HCT116 (cell line): ENCODE measurements at regions not wholly inside any gene's neighbourhood (a gene's known extent, or its start where the extent isn't known, plus 50 kb on each side); places are given as distances from the start of the nearest gene placed in this dataset.
"Not testable (repeated sequence)": the region's sequence is repeated elsewhere in the genome, so short reads cannot be mapped to it uniquely, and the experiment has no call there.

Source experiments
- ATAC-seq: fragments of 200-7000 bp; cut with Tn5 transposase; 2 replicates; pipeline ENCODE4 v1.9.1; 2020; ENCODE audit warnings: mild to moderate bottlenecking, moderate library complexity
- BruUV-seq: library from RNA; stranded (reverse); fragments of 400-500 nt; replicated peaks from 2 replicates; lab custom pipeline; 2021; lab: Mats Ljungman, UMichigan
- CTCF ChIA-PET: fragments of 300-600 bp; sonication (Branson Sonifier 250); formaldehyde crosslinking; loops from one replicate; lab custom pipeline; 2021; ENCODE audit warnings: antibody characterized with exemption; lab: Charles Lee
- POLR2A ChIA-PET: fragments of 300-600, 350-600 bp; sonication (Branson Sonifier 250); formaldehyde crosslinking; loops from one replicate; lab custom pipeline; 2021; ENCODE audit warnings: antibody characterized with exemption; lab: Charles Lee
- RAD21 ChIA-PET, 2 experiments: fragments of 300-600 bp; sonication (Branson Sonifier 250); formaldehyde crosslinking; loops; one replicate each; lab custom pipeline; 2023; ENCODE audit warnings: low total read pairs in 2 of 2; ENCODE audit not compliant: uncharacterized antibody in 2 of 2, unreplicated experiment in 2 of 2, low non-redundant PET in 1 of 2; lab: Charles Lee
- DNase-seq: peaks from one replicate; pipeline ENCODE4 v3.0.0-alpha.2; 2010; ENCODE audit warnings: low read depth, low spot score
- H2AFZ ChIP-seq: fragments of 200-600 bp; shearing (Covaris generic), sonication (generic); 2 replicates; pipeline ENCODE4 v1.6.1; 2017; ENCODE audit warnings: low read depth, mixed run types, mixed read lengths, antibody characterized with exemption, low read length; ENCODE audit not compliant: poor library complexity, severe bottlenecking
- H3K27ac ChIP-seq: 2 replicates; pipeline ENCODE4 v1.5.1; 2012; ENCODE audit warnings: low read depth, low read length
- H3K27me3 ChIP-seq: fragments of 200-600 bp; sonication (generic); 2 replicates; pipeline ENCODE4 v1.6.1; 2016; ENCODE audit warnings: mixed run types, low read length, mixed read lengths; ENCODE audit not compliant: insufficient read depth
- H3K36me3 ChIP-seq, 2 experiments: fragments of 200-500 bp in 1 of 2; fragments of 200-600 bp in 1 of 2; sonication (Bioruptor generic) in 1 of 2; sonication (generic) in 1 of 2; 2 replicates each; pipeline versions ENCODE4 v1.5.1 to v1.6.1; 2014 to 2016; ENCODE audit warnings: low read length in 2 of 2, inconsistent platforms in 1 of 2, mixed read lengths in 1 of 2, mixed run types in 1 of 2; ENCODE audit not compliant: insufficient read depth in 2 of 2, control insufficient read depth in 1 of 2
- H3K4me1 ChIP-seq, 2 experiments: fragments of 200-600 bp in 1 of 2; sonication (generic) in 1 of 2; 2 replicates each; pipeline versions ENCODE4 v1.5.1 to v1.6.1; 2012 to 2017; ENCODE audit warnings: low read length in 2 of 2, inconsistent platforms in 1 of 2, mild to moderate bottlenecking in 1 of 2, mixed read lengths in 1 of 2, mixed run types in 1 of 2, moderate library complexity in 1 of 2; ENCODE audit not compliant: insufficient read depth in 2 of 2, control insufficient read depth in 1 of 2
- H3K4me2 ChIP-seq: fragments of 200-600 bp; sonication (generic); 2 replicates; pipeline ENCODE4 v1.6.1; 2017; ENCODE audit warnings: mixed run types, low read length, mixed read lengths
- H3K4me3 ChIP-seq, 2 experiments: fragments of 200-600 bp in 1 of 2; sonication (generic) in 1 of 2; replicated peaks in 1 of 2; 2 replicates each; pipeline ENCODE4 v1.5.1; 2011 to 2016; ENCODE audit warnings: low read length in 2 of 2, control low read depth in 1 of 2, low read depth in 1 of 2, mild to moderate bottlenecking in 1 of 2, mixed read lengths in 1 of 2, mixed run types in 1 of 2
- H3K79me2 ChIP-seq: fragments of 200-600 bp; sonication (generic); 2 replicates; pipeline ENCODE4 v1.6.1; 2017; ENCODE audit warnings: mild to moderate bottlenecking, mixed run types, low read length, moderate library complexity, mixed read lengths; ENCODE audit not compliant: insufficient read depth
- H3K9ac ChIP-seq: fragments of 200-600 bp; sonication (generic); 2 replicates; pipeline ENCODE4 v1.6.1; 2016; ENCODE audit warnings: low read length, mixed read lengths
- H3K9me2 ChIP-seq: fragments of 200-600 bp; sonication (generic), shearing (Covaris generic); 2 replicates; pipeline ENCODE4 v1.6.1; 2017; ENCODE audit warnings: mixed run types, mild to moderate bottlenecking, moderate library complexity; ENCODE audit not compliant: insufficient read depth
- H3K9me3 ChIP-seq, 2 experiments: fragments of 200-500 bp in 1 of 2; fragments of 200-600 bp in 1 of 2; sonication (Bioruptor generic) in 1 of 2; sonication (generic) in 1 of 2; 2 replicates each; pipeline ENCODE4 v1.6.1; 2014 to 2017; ENCODE audit warnings: low read length in 2 of 2, mixed read lengths in 2 of 2, inconsistent platforms in 1 of 2, low read depth in 1 of 2, mild to moderate bottlenecking in 1 of 2, mixed run types in 1 of 2, moderate library complexity in 1 of 2; ENCODE audit not compliant: control insufficient read depth in 1 of 2, insufficient read depth in 1 of 2
- H4K20me1 ChIP-seq: fragments of 200-600 bp; sonication (generic), shearing (Covaris generic); 2 replicates; pipeline ENCODE4 v1.6.1; 2017; ENCODE audit warnings: mixed run types, mild to moderate bottlenecking, moderate library complexity; ENCODE audit not compliant: insufficient read depth
- ATF3 ChIP-seq: IDR thresholded peaks from 2 replicates; pipeline ENCODE4 v1.6.1; 2012
- CBX3 ChIP-seq: IDR thresholded peaks from 2 replicates; pipeline ENCODE4 v1.6.1; 2012; ENCODE audit warnings: low read depth
- EGR1 ChIP-seq: IDR thresholded peaks from 2 replicates; pipeline ENCODE4 v1.6.1; 2012; ENCODE audit warnings: low read depth
- EZH2 ChIP-seq: fragments of 200-600 bp; sonication (generic); IDR thresholded peaks from 2 replicates; pipeline ENCODE4 v1.6.1; 2017; ENCODE audit warnings: antibody characterized with exemption, mixed run types
- EZH2phosphoT487 ChIP-seq: fragments of 200-600 bp; IDR thresholded peaks from 2 replicates; pipeline ENCODE4 v1.6.1; 2018; ENCODE audit warnings: antibody characterized with exemption, borderline replicate concordance
- POLR2A ChIP-seq: IDR thresholded peaks from 2 replicates; pipeline ENCODE4 v1.7.0; 2011; ENCODE audit warnings: borderline replicate concordance; ENCODE audit not compliant: insufficient read depth, insufficient read length; ENCODE audit errors: extremely low read depth
- POLR2AphosphoS5 ChIP-seq: IDR thresholded peaks from 2 replicates; pipeline ENCODE4 v1.6.1; 2011; ENCODE audit warnings: mild to moderate bottlenecking, low read depth, low read length, moderate library complexity
- RAD21 ChIP-seq: IDR thresholded peaks from 2 replicates; pipeline ENCODE4 v1.6.1; 2012; ENCODE audit warnings: low read depth, mild to moderate bottlenecking
- SIN3A ChIP-seq: IDR thresholded peaks from 2 replicates; pipeline ENCODE4 v1.6.1; 2012; ENCODE audit warnings: low read depth
- SP1 ChIP-seq: IDR thresholded peaks from 2 replicates; pipeline ENCODE4 v1.6.1; 2012; ENCODE audit warnings: low read depth
- SRF ChIP-seq: IDR thresholded peaks from 2 replicates; pipeline ENCODE4 v1.6.1; 2012; ENCODE audit warnings: low read depth
- TCF7L2 ChIP-seq: IDR thresholded peaks from 2 replicates; pipeline ENCODE4 v1.7.0; 2011; ENCODE audit warnings: borderline replicate concordance, inconsistent platforms; ENCODE audit not compliant: insufficient read depth, insufficient read length; ENCODE audit errors: extremely low read depth
- YY1 ChIP-seq: IDR thresholded peaks from 2 replicates; pipeline ENCODE4 v1.6.1; 2011; ENCODE audit warnings: low read length, low read depth, moderate library complexity, mild to moderate bottlenecking; ENCODE audit not compliant: insufficient replicate concordance; ENCODE audit errors: extremely low read depth
- ZFX ChIP-seq: fragments of 450-650 bp; IDR thresholded peaks from 2 replicates; pipeline ENCODE4 v1.6.1; 2017
- ZNF274 ChIP-seq: fragments of 200-500 bp; sonication (Bioruptor generic); IDR thresholded peaks from 2 replicates; pipeline ENCODE4 v1.6.1; 2014; ENCODE audit warnings: mild to moderate bottlenecking, low read depth, low read length, inconsistent platforms
- intact Hi-C: fragments of 100-400 bp; cut with micrococcal nuclease; formaldehyde crosslinking; loops from 2 replicates; pipeline ENCODE4 v1.10.0; 2022
- TF ChIP-seq, protein P1 (sequence below): IDR thresholded peaks from 2 replicates; pipeline ENCODE4 v1.6.1; 2012

GRCh38 chr7:101757879-101758278 lies 59.5 kb upstream of the CUX1 start:
- no peaks in the 10 kb centered on the region for H3K9me3 ChIP-seq
- TF ChIP-seq ZNF274 = no peak
- no peak for TF ChIP-seq EGR1
- no peak for TF ChIP-seq ZFX
- no peak for TF ChIP-seq ATF3
- no peak for TF ChIP-seq CBX3
- no peak for TF ChIP-seq SRF
- TF ChIP-seq, protein P1, sequence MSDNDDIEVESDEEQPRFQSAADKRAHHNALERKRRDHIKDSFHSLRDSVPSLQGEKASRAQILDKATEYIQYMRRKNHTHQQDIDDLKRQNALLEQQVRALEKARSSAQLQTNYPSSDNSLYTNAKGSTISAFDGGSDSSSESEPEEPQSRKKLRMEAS = no peak
- no peak for TF ChIP-seq SIN3A
- TF ChIP-seq TCF7L2 = no peak
- no peak for TF ChIP-seq YY1
- no peak for TF ChIP-seq EZH2
- no peak for TF ChIP-seq RAD21
- no peak for TF ChIP-seq POLR2AphosphoS5
- no peak for TF ChIP-seq EZH2phosphoT487
- no peak for TF ChIP-seq SP1
- no peak for TF ChIP-seq POLR2A
- TF ChIP-seq, all 23 proteins: peak for 0
- Histone ChIP-seq H3K79me2 (no peaks in the 10 kb centered on the region), H3K4me2 (no peak overlapping the region), H3K27me3 (no peaks in the 10 kb centered on the region), H4K20me1 (no peaks in the 10 kb centered on the region), H2AFZ (no peak overlapping the region), H3K4me3 (no peak overlapping the region), H3K27ac (no peak overlapping the region), H3K36me3 (no peaks in the 10 kb centered on the region), H3K9ac (no peak overlapping the region), H3K4me1 (peaks cover 0 to 10% of the 10 kb centered on the region in 2 experiments; a peak in 2 of 4 replicates), H3K9me2 (no peaks in the 10 kb centered on the region)
- ATAC-seq = no peak
- ChIA-PET POLR2A (interaction anchor here (0.7 kb wide), 1 partner anchor 29 kb away, joined by 3 read pairs; no protein-coding TSS in a partner anchor), RAD21 (no interaction called here), CTCF (no interaction called here)
- DNase-seq = no peak
- intact Hi-C loops = no loop called here
- BruUV-seq = no TSS peak

DNA sequence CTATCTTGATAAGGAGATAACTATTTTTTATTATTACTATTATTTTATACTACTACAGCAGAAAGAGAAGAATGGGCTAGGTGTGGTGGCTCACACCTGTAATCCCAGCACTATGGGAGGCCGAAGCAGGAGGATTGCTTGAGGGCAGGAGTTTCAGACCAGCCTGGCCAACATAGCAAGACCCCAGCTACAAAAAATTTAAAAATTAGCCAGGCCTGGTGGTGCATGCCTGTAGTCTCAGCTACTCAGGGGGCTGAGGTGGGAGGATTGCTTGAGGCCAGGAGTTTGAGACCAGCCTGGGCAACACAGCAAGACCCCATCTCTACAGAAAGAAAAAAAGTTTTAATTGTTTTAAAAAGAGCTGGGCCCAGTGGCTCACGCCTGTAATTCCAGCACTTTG lies 58.9 kb upstream of the CUX1 start:
- H3K4me2 ChIP-seq, RAD21 ChIA-PET, H3K4me3 ChIP-seq, CTCF ChIA-PET, BruUV-seq, ATAC-seq, H3K9ac ChIP-seq, H3K4me1 ChIP-seq, H3K36me3 ChIP-seq, H3K9me2 ChIP-seq, H3K79me2 ChIP-seq, H2AFZ ChIP-seq, H3K27me3 ChIP-seq, H3K27ac ChIP-seq, DNase-seq, intact Hi-C loops, H4K20me1 ChIP-seq, H3K9me3 ChIP-seq: not testable (repeated sequence)
- POLR2A ChIA-PET = interaction anchor here (0.7 kb wide), 1 partner anchor 30 kb away, joined by 3 read pairs; no protein-coding TSS in a partner anchor
